SK-N-SH (cell line): ENCODE measurements at regions not wholly inside any gene's neighbourhood (a gene's known extent, or its start where the extent isn't known, plus 50 kb on each side); places are given as distances from the start of the nearest gene placed in this dataset.

Experiments
- CTCF ChIA-PET: fragments of 300-600, 350-600 bp; formaldehyde crosslinking; extraction: SDS; loops from one replicate; lab custom pipeline; 2021; lab: Yijun Ruan, JAX
- POLR2A ChIA-PET: fragments of 350-600 bp; sonication (Branson Sonifier 250); formaldehyde crosslinking; extraction: SDS; loops from one replicate; lab custom pipeline; 2020; ENCODE audit warnings: antibody characterized with exemption, inconsistent platforms; lab: Yijun Ruan, JAX
- DNase-seq: peaks from one replicate; pipeline ENCODE4 v3.0.0; 2012
- H2AFZ ChIP-seq: fragments of 200-600 bp; sonication (generic); 2 replicates; pipeline ENCODE4 v1.8.1; 2016; ENCODE audit warnings: antibody characterized with exemption, mild to moderate bottlenecking, low read depth
- H3F3A ChIP-seq: fragments of 200-600 bp; sonication (generic); replicated peaks from 2 replicates; pipeline ENCODE3; 2016; ENCODE audit warnings: antibody characterized with exemption, mild to moderate bottlenecking; ENCODE audit not compliant: insufficient read depth
- H3K27ac ChIP-seq, 2 experiments: fragments of 200-500 bp in 1 of 2; fragments of 200-600 bp in 1 of 2; sonication (Bioruptor generic) in 1 of 2; sonication (generic), shearing (Covaris generic) in 1 of 2; 2 replicates each; pipeline versions ENCODE4 v1.5.1 to v1.6.1; 2014 to 2016; ENCODE audit warnings: low read depth in 2 of 2, inconsistent platforms in 1 of 2, low read length in 1 of 2, mild to moderate bottlenecking in 1 of 2, mixed read lengths in 1 of 2
- H3K27me3 ChIP-seq: fragments of 200-600 bp; sonication (generic), shearing (Covaris generic); 2 replicates; pipeline ENCODE4 v1.6.1; 2016; ENCODE audit warnings: mixed run types; ENCODE audit not compliant: insufficient read depth
- H3K36me3 ChIP-seq, 2 experiments: fragments of 200-500 bp in 1 of 2; fragments of 200-600 bp in 1 of 2; sonication (Bioruptor generic) in 1 of 2; sonication (generic) in 1 of 2; replicated peaks in 1 of 2; 2 replicates each; pipeline versions ENCODE3 to v1.5.1; 2014 to 2016; ENCODE audit warnings: low read length in 1 of 2, mild to moderate bottlenecking in 1 of 2; ENCODE audit not compliant: insufficient read depth in 2 of 2, control insufficient read depth in 1 of 2
- H3K4me1 ChIP-seq, 2 experiments: fragments of 200-500 bp in 1 of 2; fragments of 200-600 bp in 1 of 2; sonication (Bioruptor generic) in 1 of 2; sonication (generic), shearing (Covaris generic) in 1 of 2; 2 replicates each; pipeline versions ENCODE4 v1.5.1 to v1.6.1; 2014 to 2016; ENCODE audit warnings: low read depth in 1 of 2, low read length in 1 of 2, mixed run types in 1 of 2; ENCODE audit not compliant: insufficient read depth in 2 of 2, control insufficient read depth in 1 of 2
- H3K4me2 ChIP-seq: fragments of 200-600 bp; sonication (generic), shearing (Covaris generic); 2 replicates; pipeline ENCODE4 v1.6.1; 2017; ENCODE audit warnings: mixed run types
- H3K4me3 ChIP-seq, 2 experiments: fragments of 200-500 bp in 1 of 2; fragments of 200-600 bp in 1 of 2; sonication (Bioruptor generic) in 1 of 2; sonication (generic), shearing (Covaris generic) in 1 of 2; 2 replicates each; pipeline versions ENCODE4 v1.5.1 to v1.8.1; 2014 to 2016; ENCODE audit warnings: low read depth in 2 of 2, inconsistent platforms in 1 of 2, low read length in 1 of 2, mild to moderate bottlenecking in 1 of 2, mixed read lengths in 1 of 2, moderate library complexity in 1 of 2
- H3K79me2 ChIP-seq: fragments of 200-600 bp; sonication (generic); 2 replicates; pipeline ENCODE4 v1.8.1; 2017; ENCODE audit warnings: mild to moderate bottlenecking; ENCODE audit not compliant: insufficient read depth
- H3K9ac ChIP-seq: fragments of 200-600 bp; sonication (generic); 2 replicates; pipeline ENCODE4 v1.6.1; 2017; ENCODE audit warnings: mixed run types
- H3K9me2 ChIP-seq: fragments of 200-600 bp; sonication (generic); 2 replicates; pipeline ENCODE4 v1.6.1; 2017; ENCODE audit warnings: mixed run types
- H3K9me3 ChIP-seq: fragments of 200-600 bp; sonication (generic); 2 replicates; pipeline ENCODE4 v1.6.1; 2017; ENCODE audit warnings: mixed run types, mild to moderate bottlenecking, moderate library complexity
- H4K20me1 ChIP-seq: fragments of 200-600 bp; sonication (generic); 2 replicates; pipeline ENCODE4 v1.6.1; 2017; ENCODE audit warnings: mild to moderate bottlenecking, mixed run types; ENCODE audit not compliant: insufficient read depth
- CHD2 ChIP-seq: fragments of 150-350 bp; IDR thresholded peaks from 2 replicates; pipeline ENCODE4 v1.6.1; 2018; ENCODE audit warnings: low read length; ENCODE audit not compliant: partially characterized antibody
- FOSL2 ChIP-seq: IDR thresholded peaks from 2 replicates; pipeline ENCODE4 v1.4.0; 2012; ENCODE audit warnings: low read depth, mild to moderate bottlenecking, moderate library complexity, borderline replicate concordance
- FOXJ3 ChIP-seq: sonication (generic); formaldehyde crosslinking; IDR thresholded peaks from 2 replicates; pipeline ENCODE4 v1.5.1; 2020; ENCODE audit warnings: mild to moderate bottlenecking, missing genetic modification reagents
- GABPA ChIP-seq: IDR thresholded peaks from 2 replicates; pipeline ENCODE4 v1.4.0; 2012; ENCODE audit warnings: low read depth, mild to moderate bottlenecking
- JUND ChIP-seq: IDR thresholded peaks from 2 replicates; pipeline ENCODE4 v1.4.0; 2012
- MEF2A ChIP-seq: IDR thresholded peaks from 2 replicates; pipeline ENCODE4 v1.4.0; 2012; ENCODE audit warnings: low read depth, borderline replicate concordance
- MXI1 ChIP-seq: IDR thresholded peaks from 2 replicates; pipeline ENCODE4 v1.6.1; 2012; ENCODE audit warnings: mild to moderate bottlenecking, low read depth, low read length, improper control_type of control experiment
- RAD21 ChIP-seq: IDR thresholded peaks from 2 replicates; pipeline ENCODE4 v1.6.1; 2012; ENCODE audit warnings: mild to moderate bottlenecking, low read length
- RCOR1 ChIP-seq: fragments of 150-350 bp; IDR thresholded peaks from 2 replicates; pipeline ENCODE4 v1.6.1; 2017; ENCODE audit warnings: antibody characterized with exemption, low read length
- SIN3A ChIP-seq: IDR thresholded peaks from 2 replicates; pipeline ENCODE4 v1.6.1; 2012; ENCODE audit warnings: low read depth, mild to moderate bottlenecking, low read length, moderate library complexity, borderline replicate concordance
- TAF1 ChIP-seq: IDR thresholded peaks from 2 replicates; pipeline ENCODE4 v1.6.1; 2012; ENCODE audit warnings: low read depth, mild to moderate bottlenecking, low read length, moderate library complexity, borderline replicate concordance
- WGBS: methylation state at CpG from one replicate; pipeline ENCODE4 v1.1.6; 2017; ENCODE audit warnings: low lambda C conversion rate; 5-methylcytosine and 5-hydroxymethylcytosine counted together
- TF ChIP-seq, protein P1 (sequence below): fragments of 150-350 bp; IDR thresholded peaks from 2 replicates; pipeline ENCODE4 v1.6.1; 2017; ENCODE audit warnings: antibody characterized with exemption, low read length, low read depth, borderline replicate concordance
- TF ChIP-seq, protein P2 (sequence below): IDR thresholded peaks from 2 replicates; pipeline ENCODE4; 2012
- TF ChIP-seq, protein P3 (sequence below): IDR thresholded peaks from 2 replicates; pipeline ENCODE4 v1.6.1; 2012; ENCODE audit warnings: mild to moderate bottlenecking, low read depth, low read length, moderate library complexity

DNA sequence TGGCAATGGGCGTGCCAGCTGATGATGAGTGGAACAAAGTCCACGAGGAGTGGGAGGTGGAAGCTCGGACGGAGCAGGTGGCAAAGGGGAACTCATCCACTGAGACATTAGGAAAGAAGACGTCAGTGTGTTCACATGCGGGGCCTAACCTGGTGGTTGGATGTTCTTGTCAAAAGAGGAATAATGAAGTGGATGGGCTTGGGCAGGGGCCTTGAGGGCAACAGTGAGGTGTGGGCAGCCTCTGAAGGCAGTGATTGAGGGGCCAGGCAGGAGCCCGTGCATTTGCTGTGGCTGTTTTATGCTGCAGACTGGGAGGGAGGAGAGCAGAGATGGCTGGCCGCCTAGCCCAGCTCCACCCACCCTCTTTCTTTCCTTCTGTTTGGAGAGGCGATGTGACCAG lies 74.5 kb downstream of the LRRC30 start:
- Histone ChIP-seq H3K27me3 (no peaks in the 10 kb centered on the region), H4K20me1 (no peaks in the 10 kb centered on the region), H3F3A (no peaks in the 10 kb centered on the region), H2AFZ (no peak overlapping the region), H3K4me3 (no peak overlapping the region), H3K36me3 (no peaks in the 10 kb centered on the region), H3K9me2 (no peaks in the 10 kb centered on the region), H3K4me2 (no peak overlapping the region), H3K9me3 (no peaks in the 10 kb centered on the region), H3K79me2 (no peaks in the 10 kb centered on the region), H3K9ac (no peak overlapping the region), H3K27ac (no peak overlapping the region), H3K4me1 (no peaks in the 10 kb centered on the region; a peak in 1 of 4 replicates)
- POLR2A ChIA-PET: no interaction called here
- TF ChIP-seq GABPA (no peak), FOSL2 (no peak)
- CTCF ChIA-PET: interaction anchor here (0.9 to 1.5 kb wide), 2 partner anchors 29 to 261 kb away, joined by 3 to 4 read pairs; no protein-coding TSS in a partner anchor
- no peak for DNase-seq
- WGBS: 48% methylated on average over 9 of the region's 9 CpGs

DNA sequence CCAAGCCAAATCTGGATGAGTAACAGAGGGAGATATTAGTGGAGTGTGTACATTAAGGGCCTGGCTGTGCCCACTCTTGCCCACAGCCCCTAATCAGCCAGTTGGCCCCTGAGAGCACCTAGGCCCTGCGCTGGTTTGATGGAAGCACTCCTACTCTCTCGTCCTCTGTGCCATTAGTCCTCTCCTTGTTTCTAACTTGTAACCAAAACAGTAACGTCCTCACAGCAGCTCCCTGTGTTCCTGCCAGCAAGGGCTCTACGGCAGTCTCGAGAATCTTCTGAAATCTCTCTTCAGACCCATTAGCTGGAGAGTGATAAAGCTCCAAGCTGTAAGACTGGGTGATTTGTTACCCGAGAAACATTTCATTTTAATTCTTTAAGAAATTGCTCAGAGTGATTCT lies 76.1 kb downstream of the LRRC30 start:
- DNase-seq: no peak
- Histone ChIP-seq H2AFZ (no peak overlapping the region), H3K4me2 (no peak overlapping the region), H3K79me2 (no peaks in the 10 kb centered on the region), H3K4me1 (no peaks in the 10 kb centered on the region; a peak in 1 of 4 replicates), H3K9ac (no peak overlapping the region), H3K9me3 (no peaks in the 10 kb centered on the region), H3K9me2 (no peaks in the 10 kb centered on the region), H3K36me3 (no peaks in the 10 kb centered on the region), H3F3A (no peaks in the 10 kb centered on the region), H3K27ac (no peak overlapping the region), H3K27me3 (no peaks in the 10 kb centered on the region), H4K20me1 (no peaks in the 10 kb centered on the region), H3K4me3 (no peak overlapping the region)
- ChIA-PET POLR2A (no interaction called here), CTCF (no interaction called here)
- 33% methylated on average over 6 of the region's 6 CpGs for WGBS
- TF ChIP-seq RAD21: no peak
- no peak for TF ChIP-seq FOXJ3
- TF ChIP-seq, protein P1, sequence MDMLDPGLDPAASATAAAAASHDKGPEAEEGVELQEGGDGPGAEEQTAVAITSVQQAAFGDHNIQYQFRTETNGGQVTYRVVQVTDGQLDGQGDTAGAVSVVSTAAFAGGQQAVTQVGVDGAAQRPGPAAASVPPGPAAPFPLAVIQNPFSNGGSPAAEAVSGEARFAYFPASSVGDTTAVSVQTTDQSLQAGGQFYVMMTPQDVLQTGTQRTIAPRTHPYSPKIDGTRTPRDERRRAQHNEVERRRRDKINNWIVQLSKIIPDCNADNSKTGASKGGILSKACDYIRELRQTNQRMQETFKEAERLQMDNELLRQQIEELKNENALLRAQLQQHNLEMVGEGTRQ: no peak
- TF ChIP-seq CHD2: no peak
- no peak for TF ChIP-seq MEF2A
- no peak for TF ChIP-seq GABPA
- TF ChIP-seq MXI1: no peak
- TF ChIP-seq, all 33 proteins: peak for 0

DNA sequence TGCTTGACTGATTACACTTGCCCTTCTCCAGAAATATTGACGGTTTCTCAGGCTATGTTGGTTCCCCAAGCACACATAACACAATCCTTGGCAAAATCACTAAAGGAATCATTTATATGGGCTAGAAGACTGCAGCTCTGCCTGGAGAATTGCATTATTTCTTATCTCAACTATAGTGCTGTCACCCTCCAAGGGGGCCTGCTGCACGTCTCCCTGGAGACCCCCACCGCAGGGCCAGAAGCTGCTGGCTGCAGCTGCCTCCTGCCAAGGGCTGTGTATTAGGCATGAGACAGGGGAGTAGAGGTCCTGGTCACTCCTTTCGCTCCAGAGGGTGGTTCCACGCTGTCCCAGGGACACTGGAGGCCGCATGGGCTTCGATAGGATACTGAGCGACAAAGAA lies 76.6 kb downstream of the LRRC30 start:
- ChIA-PET CTCF (no interaction called here), POLR2A (no interaction called here)
- 51% methylated on average over 5 of the region's 8 CpGs for WGBS
- H3K9me2 ChIP-seq: no peaks in the 10 kb centered on the region
- no peak overlapping the region for H3K4me3 ChIP-seq
- H3K79me2 ChIP-seq: no peaks in the 10 kb centered on the region
- H3K4me1 ChIP-seq: no peaks in the 10 kb centered on the region; a peak in 1 of 4 replicates
- no peaks in the 10 kb centered on the region for H3K9me3 ChIP-seq
- H4K20me1 ChIP-seq: no peaks in the 10 kb centered on the region
- TF ChIP-seq, protein P2, sequence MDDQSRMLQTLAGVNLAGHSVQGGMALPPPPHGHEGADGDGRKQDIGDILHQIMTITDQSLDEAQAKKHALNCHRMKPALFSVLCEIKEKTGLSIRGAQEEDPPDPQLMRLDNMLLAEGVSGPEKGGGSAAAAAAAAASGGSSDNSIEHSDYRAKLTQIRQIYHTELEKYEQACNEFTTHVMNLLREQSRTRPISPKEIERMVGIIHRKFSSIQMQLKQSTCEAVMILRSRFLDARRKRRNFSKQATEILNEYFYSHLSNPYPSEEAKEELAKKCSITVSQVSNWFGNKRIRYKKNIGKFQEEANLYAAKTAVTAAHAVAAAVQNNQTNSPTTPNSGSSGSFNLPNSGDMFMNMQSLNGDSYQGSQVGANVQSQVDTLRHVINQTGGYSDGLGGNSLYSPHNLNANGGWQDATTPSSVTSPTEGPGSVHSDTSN: no peak
- TF ChIP-seq RCOR1: no peak
- TF ChIP-seq, protein P3, sequence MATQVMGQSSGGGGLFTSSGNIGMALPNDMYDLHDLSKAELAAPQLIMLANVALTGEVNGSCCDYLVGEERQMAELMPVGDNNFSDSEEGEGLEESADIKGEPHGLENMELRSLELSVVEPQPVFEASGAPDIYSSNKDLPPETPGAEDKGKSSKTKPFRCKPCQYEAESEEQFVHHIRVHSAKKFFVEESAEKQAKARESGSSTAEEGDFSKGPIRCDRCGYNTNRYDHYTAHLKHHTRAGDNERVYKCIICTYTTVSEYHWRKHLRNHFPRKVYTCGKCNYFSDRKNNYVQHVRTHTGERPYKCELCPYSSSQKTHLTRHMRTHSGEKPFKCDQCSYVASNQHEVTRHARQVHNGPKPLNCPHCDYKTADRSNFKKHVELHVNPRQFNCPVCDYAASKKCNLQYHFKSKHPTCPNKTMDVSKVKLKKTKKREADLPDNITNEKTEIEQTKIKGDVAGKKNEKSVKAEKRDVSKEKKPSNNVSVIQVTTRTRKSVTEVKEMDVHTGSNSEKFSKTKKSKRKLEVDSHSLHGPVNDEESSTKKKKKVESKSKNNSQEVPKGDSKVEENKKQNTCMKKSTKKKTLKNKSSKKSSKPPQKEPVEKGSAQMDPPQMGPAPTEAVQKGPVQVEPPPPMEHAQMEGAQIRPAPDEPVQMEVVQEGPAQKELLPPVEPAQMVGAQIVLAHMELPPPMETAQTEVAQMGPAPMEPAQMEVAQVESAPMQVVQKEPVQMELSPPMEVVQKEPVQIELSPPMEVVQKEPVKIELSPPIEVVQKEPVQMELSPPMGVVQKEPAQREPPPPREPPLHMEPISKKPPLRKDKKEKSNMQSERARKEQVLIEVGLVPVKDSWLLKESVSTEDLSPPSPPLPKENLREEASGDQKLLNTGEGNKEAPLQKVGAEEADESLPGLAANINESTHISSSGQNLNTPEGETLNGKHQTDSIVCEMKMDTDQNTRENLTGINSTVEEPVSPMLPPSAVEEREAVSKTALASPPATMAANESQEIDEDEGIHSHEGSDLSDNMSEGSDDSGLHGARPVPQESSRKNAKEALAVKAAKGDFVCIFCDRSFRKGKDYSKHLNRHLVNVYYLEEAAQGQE: no peak
- TF ChIP-seq FOSL2: no peak
- no peak for TF ChIP-seq SIN3A
- TF ChIP-seq, protein P1: no peak
- no peak for TF ChIP-seq TAF1
- TF ChIP-seq JUND: no peak
- no peak overlapping the region for H3K9ac ChIP-seq
- no peak overlapping the region for H3K4me2 ChIP-seq
- DNase-seq: no peak
- no peak overlapping the region for H3K27ac ChIP-seq
- H3K36me3 ChIP-seq: no peaks in the 10 kb centered on the region
- H3F3A ChIP-seq: no peaks in the 10 kb centered on the region
- H3K27me3 ChIP-seq: no peaks in the 10 kb centered on the region
- no peak overlapping the region for H2AFZ ChIP-seq
